ENCODE measurements at regions not wholly inside any gene's neighbourhood (a gene's known extent, or its start where the extent isn't known, plus 50 kb on each side); places are given as distances from the start of the nearest gene placed in this dataset.
"Not testable (repeated sequence)": the region's sequence is repeated elsewhere in the genome, so short reads cannot be mapped to it uniquely, and the experiment has no call there.

DNA sequence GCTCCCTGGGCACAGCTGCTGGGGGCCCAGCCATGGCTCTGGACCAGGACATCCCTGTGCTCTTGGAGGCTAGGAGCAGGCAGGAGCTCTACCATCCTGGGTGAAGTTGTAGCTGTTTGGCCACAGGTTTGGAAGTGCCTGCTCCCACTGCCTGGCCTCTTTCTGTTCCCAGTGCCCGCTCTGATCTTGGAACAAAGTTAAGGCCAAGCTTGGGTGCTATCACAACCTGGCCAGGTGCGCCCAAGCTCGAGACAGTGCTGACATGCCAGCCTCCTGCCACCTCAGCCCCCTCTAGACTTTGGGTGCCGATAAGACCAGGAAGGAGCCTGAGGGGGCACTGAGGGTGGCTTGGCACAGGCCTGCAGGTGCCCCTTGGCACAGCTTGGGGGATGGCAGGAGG lies 686.1 kb upstream of the AADAT start:
- DNase-seq = no peak

DNA sequence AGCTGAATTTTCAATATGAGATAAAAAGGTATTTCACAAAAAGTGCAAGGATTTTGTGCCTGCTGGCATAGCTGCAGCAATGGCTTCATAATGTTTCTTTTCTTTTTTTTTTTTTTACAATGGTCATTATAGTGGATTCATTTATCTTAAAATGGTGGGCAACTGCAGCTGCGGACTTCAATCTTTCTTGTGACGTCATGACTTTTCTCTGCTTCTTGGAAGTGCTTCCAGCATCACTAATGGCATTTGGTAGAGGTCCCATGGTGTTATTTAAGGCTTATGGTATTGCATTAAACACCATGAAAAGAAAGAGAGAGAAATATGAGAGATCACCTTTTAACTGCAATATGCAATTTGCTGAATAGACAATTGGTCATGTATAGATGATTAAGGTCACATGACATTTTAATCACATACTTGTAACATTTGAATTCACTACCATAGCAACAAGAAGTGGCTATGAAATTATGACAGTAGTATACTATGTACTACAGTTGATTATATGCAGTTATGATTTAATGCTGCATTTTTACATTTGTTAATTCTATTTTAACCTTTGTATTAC lies 684.0 kb upstream of the AADAT start:
- no peak for DNase-seq

DNA sequence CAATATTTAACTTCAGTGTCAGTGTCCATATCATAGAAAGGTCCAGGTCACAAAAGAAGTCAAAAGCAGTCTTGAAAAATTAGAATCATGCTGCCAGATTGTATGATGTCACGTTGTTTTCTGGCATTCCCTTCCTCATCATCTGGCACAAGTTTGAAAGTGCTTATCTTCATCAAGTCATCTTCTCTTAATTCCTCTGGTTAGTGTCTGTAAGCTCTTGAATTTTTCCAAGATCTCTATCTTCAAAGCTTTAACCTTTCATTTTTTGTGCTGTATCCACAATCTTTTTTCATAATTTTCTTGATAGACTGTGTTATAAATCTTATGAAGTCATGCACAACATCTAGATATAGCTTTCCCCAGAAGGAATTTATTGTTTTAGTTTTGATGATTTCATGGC lies 682.7 kb upstream of the AADAT start:
- DNase-seq = no peak

DNA sequence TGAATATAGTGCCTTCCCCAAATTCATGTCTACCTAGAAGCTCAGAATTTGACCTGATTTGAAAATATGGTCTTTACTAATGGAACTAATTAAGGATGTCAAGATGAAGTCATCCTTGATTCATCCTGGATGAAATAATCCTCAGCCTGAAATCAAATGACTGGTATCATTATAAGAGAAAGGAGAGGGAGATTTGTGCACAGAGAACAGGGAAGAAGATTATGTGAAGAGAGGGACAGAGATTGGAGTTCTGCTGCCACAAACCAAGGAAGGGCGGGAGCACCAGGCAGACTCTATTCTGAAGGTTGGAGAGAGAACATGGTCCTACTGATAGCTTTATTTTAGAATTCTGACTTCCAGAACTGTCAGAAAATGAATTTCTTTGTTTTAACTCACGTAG lies 680.9 kb upstream of the AADAT start:
- no peak for DNase-seq

DNA sequence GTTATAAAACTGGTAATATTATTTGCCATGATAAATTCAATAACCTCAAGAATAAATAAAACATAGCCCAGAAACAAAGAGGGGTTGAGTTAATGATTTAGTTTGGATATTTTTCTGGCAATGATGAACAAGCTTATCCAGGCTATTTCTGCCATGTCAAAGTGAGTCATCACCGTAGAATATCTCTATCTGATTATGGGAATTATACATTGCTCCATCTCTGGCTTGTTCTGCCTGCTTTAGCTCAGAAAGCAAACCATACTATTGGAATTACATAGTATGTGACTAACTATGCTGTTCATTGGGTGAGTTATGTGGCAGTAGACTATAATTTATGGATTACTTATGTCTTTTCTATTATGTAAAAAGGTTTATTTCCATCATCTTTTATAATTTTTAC lies 680.1 kb upstream of the AADAT start:
- no peak for DNase-seq

- DNase-seq = no peak
These were observed 669.2 kb upstream of the AADAT start for GRCh38 chr4:170758988-170759387.

DNA sequence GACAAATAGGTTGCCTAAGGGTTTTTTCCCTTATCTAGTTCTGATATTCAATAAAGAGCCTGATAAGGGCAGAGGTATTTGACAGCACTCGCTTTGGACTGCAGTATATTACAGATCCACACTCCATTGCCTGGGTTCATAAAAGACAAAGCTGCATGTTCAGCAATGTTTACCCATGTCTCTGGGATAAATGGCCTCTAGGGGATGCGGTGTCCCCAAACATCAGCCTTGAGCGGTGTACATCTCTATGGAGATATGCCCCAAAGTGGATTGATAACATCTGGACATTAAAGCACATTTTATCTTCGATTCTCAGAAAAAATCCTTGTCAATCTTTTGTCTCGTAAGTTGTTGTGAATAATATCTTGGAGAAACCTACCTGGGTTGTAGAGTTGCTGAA lies 660.8 kb upstream of the AADAT start:
- DNase-seq = no peak

GRCh38 chr4:170748975-170749374 lies 659.2 kb upstream of the AADAT start:
- no peak for DNase-seq

DNA sequence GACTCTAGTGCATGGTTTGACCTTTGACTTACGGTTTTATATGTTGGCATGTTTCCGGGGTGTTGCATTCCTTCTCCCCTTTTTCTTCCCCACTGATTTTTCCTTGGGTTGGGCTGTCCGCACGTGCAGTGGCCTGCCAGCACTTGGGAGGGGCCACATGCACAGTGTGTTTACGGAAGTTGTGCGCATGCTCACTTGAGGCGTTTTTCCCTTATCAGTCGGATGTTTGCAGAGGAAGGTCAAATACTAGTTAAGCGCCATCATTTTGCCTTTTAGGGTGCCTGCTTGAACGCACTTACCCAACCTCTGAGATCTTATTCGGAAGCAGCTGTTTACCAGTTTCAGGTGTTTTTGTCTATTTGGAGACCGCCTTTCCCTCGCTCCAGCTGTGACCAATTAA lies 653.9 kb upstream of the AADAT start:
- no peak for DNase-seq

DNA sequence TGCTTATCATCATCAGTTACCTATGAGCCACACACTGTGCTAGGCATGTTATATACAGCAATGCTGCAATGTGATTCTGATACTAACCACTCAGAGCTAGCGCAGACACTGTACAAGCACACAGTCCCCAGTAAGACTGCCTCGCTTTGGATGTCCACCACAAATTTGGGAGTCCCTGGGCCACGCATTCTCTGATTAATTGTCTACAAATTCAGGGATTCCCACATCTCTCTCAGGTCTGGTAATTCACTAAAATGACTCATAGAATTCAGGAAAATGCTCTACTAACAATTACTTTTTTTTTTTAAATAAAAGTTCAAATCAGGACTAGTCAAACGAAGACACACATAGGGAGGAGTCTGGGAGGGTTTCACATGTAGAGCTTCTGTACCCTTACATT lies 652.1 kb upstream of the AADAT start:
- no peak for DNase-seq

DNA sequence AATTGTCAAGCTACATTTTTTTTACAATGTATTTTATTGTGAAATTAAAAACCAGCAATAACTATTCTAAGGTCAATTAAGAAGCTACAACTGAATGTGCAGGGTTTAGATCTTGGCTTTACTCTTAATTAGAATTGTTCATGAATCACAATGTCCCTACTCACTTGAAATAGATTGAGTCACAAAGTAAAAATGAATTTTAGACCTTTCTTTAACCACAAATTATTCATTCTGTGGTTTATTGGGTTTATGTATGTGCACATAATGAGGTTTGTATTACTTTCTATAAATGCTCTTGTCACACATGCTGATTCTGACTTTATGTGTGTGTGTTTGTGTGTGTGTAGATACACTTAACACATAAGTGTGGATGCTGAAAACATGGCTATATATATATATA lies 647.0 kb upstream of the AADAT start:
- no peak for DNase-seq

- no peak for DNase-seq
These were observed 640.1 kb upstream of the AADAT start for GRCh38 chr4:170729897-170730296.

DNA sequence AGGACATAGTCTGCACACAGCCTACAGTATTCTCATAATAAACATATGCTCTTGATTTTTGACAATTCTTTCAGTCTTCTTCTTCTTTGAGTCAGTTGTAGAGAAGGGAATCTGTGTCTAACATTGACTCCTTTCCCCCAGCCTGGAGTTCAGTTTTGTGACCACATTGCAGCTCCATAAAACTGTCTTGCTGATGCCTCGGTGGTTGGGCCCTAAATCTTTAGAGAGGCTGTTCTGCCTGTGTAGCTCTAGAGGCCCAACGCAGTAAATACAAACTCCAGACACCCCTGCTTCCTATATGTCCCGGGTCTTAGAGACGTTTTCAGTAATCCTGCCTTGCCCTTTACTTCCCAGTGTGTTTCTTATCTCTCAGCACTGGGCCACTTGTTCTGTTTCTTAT lies 639.5 kb upstream of the AADAT start:
- DNase-seq = no peak

GRCh38 chr4:170724191-170724590 lies 634.4 kb upstream of the AADAT start:
- DNase-seq = no peak

- no peak for DNase-seq
These were observed 633.4 kb upstream of the AADAT start for GRCh38 chr4:170723171-170723570.

GRCh38 chr4:170721812-170722373 lies 632.1 kb upstream of the AADAT start:
- DNase-seq = no peak

- DNase-seq = no peak
These were observed 627.1 kb upstream of the AADAT start for GRCh38 chr4:170716868-170717267.

GRCh38 chr4:170705907-170706306 lies 616.2 kb upstream of the AADAT start:
- DNase-seq = no peak

DNA sequence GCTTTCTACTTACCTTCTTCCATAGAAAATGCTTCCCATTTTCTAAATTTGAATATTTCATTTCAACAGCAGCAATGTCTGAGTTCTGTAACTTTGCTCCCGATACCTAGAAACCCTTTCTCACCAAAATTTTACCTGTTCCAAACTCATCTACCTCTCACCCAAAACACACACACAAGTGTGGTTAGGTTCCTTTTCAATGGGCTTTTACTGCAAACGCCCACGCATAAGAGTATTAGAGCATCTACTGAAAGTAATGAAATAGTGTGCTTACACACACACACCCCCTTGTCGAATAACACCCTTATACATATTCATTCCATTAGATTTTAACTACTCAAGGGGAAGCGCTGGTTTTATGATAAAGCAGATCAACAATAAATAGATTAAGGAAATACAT lies 610.3 kb upstream of the AADAT start:
- no peak for DNase-seq

- DNase-seq = no peak
These were observed 608.6 kb upstream of the AADAT start for GRCh38 chr4:170698334-170698733.

GRCh38 chr4:170697845-170698244 lies 608.1 kb upstream of the AADAT start:
- no peak for DNase-seq

DNA sequence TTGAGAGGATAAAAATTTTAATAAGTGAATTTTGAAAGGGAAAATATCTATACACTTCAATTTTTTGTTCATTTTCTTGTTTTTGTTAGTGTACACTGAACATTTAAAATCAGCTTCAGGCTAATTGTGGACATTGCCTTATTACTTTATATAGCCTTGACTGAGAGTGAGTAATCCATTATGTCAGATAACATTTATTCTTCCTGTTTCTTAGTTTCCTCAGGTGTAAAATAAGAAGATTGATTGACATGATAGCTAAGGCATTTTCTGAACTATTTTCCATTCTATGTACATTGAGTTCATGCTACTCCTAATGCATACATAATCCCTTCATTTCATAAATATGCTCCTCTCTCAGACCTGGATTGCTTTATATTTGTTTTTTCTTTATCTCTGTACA lies 607.3 kb upstream of the AADAT start:
- DNase-seq = no peak

GRCh38 chr4:170691168-170691567 lies 601.4 kb upstream of the AADAT start:
- DNase-seq = no peak

DNA sequence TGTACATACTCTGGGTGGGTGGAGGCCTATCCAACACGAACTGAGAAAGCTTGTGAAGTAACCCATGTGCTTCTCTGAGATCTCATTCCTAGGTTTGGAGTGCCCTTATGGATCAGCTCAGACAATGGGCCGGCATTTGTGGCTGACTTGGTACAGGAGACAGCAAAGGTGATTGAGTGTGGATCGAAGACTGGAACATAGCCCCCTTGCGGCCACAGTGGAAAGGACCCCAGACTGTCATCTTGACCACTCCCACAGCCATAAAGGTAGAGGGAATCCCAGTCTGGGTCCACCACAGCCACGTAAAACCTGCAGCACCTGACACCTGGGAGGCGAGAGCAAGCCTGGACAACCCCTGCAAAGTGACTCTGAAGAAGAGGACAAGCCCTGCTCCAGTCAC lies 598.0 kb upstream of the AADAT start:
- no peak for DNase-seq

GRCh38 chr4:170685701-170686100 lies 595.9 kb upstream of the AADAT start:
- not testable (repeated sequence) for DNase-seq

Measured in NCI-H1930 (cell line).